ENCODE measurements at regions not wholly inside any gene's neighbourhood (a gene's known extent, or its start where the extent isn't known, plus 50 kb on each side); places are given as distances from the start of the nearest gene placed in this dataset.
A peak's percentile ranks its signal among the peaks of the same experiment; 100 is the strongest.

- Histone ChIP-seq H3K36me3 (no peaks in the 10 kb centered on the region), H3K9me3 (no peaks in the 10 kb centered on the region), H3K27ac (no peak overlapping the region), H3K27me3 (no peaks in the 10 kb centered on the region), H3K4me1 (no peaks in the 10 kb centered on the region), H3K4me3 (no peak overlapping the region)
- no peak for DNase-seq
- TF ChIP-seq POLR2A (IDR thresholded peaks at IDR 0.05) (no peak), CTCF (IDR thresholded peaks at IDR 0.05) (no peak)
- intact Hi-C loops (cut with DNase I; ENCODE audit: low total_unique reads) = no loop called here
These were observed 70.5 kb upstream of the WNT11 start for GRCh38 chr11:76276781-76277155.

- no peak for TF ChIP-seq POLR2A (IDR thresholded peaks at IDR 0.05)
- no peak for TF ChIP-seq CTCF (IDR thresholded peaks at IDR 0.05)
- H3K27ac ChIP-seq = no peak overlapping the region
- intact Hi-C loops (cut with DNase I; ENCODE audit: low total_unique reads) = no loop called here
- no peaks in the 10 kb centered on the region for H3K36me3 ChIP-seq
- no peak for DNase-seq
- no peaks in the 10 kb centered on the region for H3K4me1 ChIP-seq
- no peak overlapping the region for H3K4me3 ChIP-seq
- no peaks in the 10 kb centered on the region for H3K27me3 ChIP-seq
- H3K9me3 ChIP-seq = no peaks in the 10 kb centered on the region
These were observed 69.9 kb upstream of the WNT11 start for GRCh38 chr11:76276046-76276780.

- no peak overlapping the region for H3K27ac ChIP-seq
These were observed 69.1 kb upstream of the WNT11 start for GRCh38 chr11:76275446-76275845.

GRCh38 chr11:76271068-76271467 lies 64.8 kb upstream of the WNT11 start:
- Histone ChIP-seq H3K27ac (no peak overlapping the region), H3K4me1 (peaks cover 0 to under 1% of the 10 kb centered on the region in 2 donors), H3K4me3 (no peak overlapping the region), H3K9me3 (no peaks in the 10 kb centered on the region), H3K27me3 (no peaks in the 10 kb centered on the region), H3K36me3 (no peaks in the 10 kb centered on the region)
- intact Hi-C loops (cut with DNase I; ENCODE audit: low total_unique reads) = no loop called here
- no peak for DNase-seq
- TF ChIP-seq CTCF (IDR thresholded peaks at IDR 0.05) = no peak
- no peak for TF ChIP-seq POLR2A (IDR thresholded peaks at IDR 0.05)

More at GRCh38 chr11:76275446-76275845, 69.1 kb upstream of the WNT11 start:
- no peaks in the 10 kb centered on the region for H3K36me3 ChIP-seq
- no peak for DNase-seq
- intact Hi-C loops (cut with DNase I; ENCODE audit: low total_unique reads) = no loop called here
- no peak for TF ChIP-seq CTCF (IDR thresholded peaks at IDR 0.05)
- TF ChIP-seq POLR2A (IDR thresholded peaks at IDR 0.05) = no peak
- H3K4me1 ChIP-seq = no peaks in the 10 kb centered on the region
- no peaks in the 10 kb centered on the region for H3K9me3 ChIP-seq
- H3K27me3 ChIP-seq = no peaks in the 10 kb centered on the region
- no peak overlapping the region for H3K4me3 ChIP-seq

- H3K4me3 ChIP-seq = no peak overlapping the region
- intact Hi-C loops (cut with DNase I; ENCODE audit: low total_unique reads) = no loop called here
- H3K4me1 ChIP-seq = peaks cover 0 to 7% of the 10 kb centered on the region in 2 donors
- peak in 1 of 2 donors; percentile 62 for DNase-seq
- H3K9me3 ChIP-seq = no peaks in the 10 kb centered on the region
- no peak for TF ChIP-seq CTCF (IDR thresholded peaks at IDR 0.05)
- TF ChIP-seq POLR2A (IDR thresholded peaks at IDR 0.05) = no peak
- H3K27me3 ChIP-seq = no peaks in the 10 kb centered on the region
- H3K36me3 ChIP-seq = no peaks in the 10 kb centered on the region
- peak overlapping the region; percentile 38 to 55 for H3K27ac ChIP-seq
These were observed 64.1 kb upstream of the WNT11 start for GRCh38 chr11:76270389-76270788.
